ENCODE measurements at regions not wholly inside any gene's neighbourhood (a gene's known extent, or its start where the extent isn't known, plus 50 kb on each side); places are given as distances from the start of the nearest gene placed in this dataset.

- TF ChIP-seq RAD21 (IDR thresholded peaks at IDR 0.05; ENCODE audit: low read depth) = no peak
- TF ChIP-seq YY1 (IDR thresholded peaks at IDR 0.05; ENCODE audit: extremely low read depth, insufficient replicate concordance, low read depth, low read length) = no peak
- no peak for TF ChIP-seq CTCF (IDR thresholded peaks at IDR 0.05 in 2 of 3, conservative IDR thresholded peaks at IDR 0.05 in 1 of 3; ENCODE audit: borderline replicate concordance in 1 of 3, insufficient read depth in 1 of 3, low read depth in 2 of 3, low read length in 2 of 3)
- TF ChIP-seq POLR2A (IDR thresholded peaks at IDR 0.05; ENCODE audit: borderline replicate concordance, extremely low read depth, insufficient read depth, insufficient read length) = no peak
- no peak for TF ChIP-seq TCF7L2 (IDR thresholded peaks at IDR 0.05; ENCODE audit: borderline replicate concordance, extremely low read depth, insufficient read depth, insufficient read length)
- TF ChIP-seq EZH2phosphoT487 (IDR thresholded peaks at IDR 0.05; ENCODE audit: borderline replicate concordance) = no peak
- TF ChIP-seq EZH2 (IDR thresholded peaks at IDR 0.05) = no peak
- TF ChIP-seq POLR2AphosphoS5 (IDR thresholded peaks at IDR 0.05; ENCODE audit: low read depth, low read length) = no peak
- no peak for TF ChIP-seq EGR1 (IDR thresholded peaks at IDR 0.05; ENCODE audit: low read depth)
- no peak for TF ChIP-seq CEBPB (IDR thresholded peaks at IDR 0.05; ENCODE audit: low read depth)
- TF ChIP-seq, protein P1, sequence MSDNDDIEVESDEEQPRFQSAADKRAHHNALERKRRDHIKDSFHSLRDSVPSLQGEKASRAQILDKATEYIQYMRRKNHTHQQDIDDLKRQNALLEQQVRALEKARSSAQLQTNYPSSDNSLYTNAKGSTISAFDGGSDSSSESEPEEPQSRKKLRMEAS (IDR thresholded peaks at IDR 0.05) = no peak
- no peak for TF ChIP-seq REST (IDR thresholded peaks at IDR 0.05; ENCODE audit: low read depth)
- TF ChIP-seq, protein P2, sequence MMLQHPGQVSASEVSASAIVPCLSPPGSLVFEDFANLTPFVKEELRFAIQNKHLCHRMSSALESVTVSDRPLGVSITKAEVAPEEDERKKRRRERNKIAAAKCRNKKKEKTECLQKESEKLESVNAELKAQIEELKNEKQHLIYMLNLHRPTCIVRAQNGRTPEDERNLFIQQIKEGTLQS (IDR thresholded peaks at IDR 0.05) = no peak
Measured at GRCh38 chr2:150788426-150789140, 301.1 kb upstream of the RND3 start.
